NCI-H1417 treated with DMSO at 0.1 percent for 48 hours (cell line): ENCODE measurements at regions not wholly inside any gene's neighbourhood (a gene's known extent, or its start where the extent isn't known, plus 50 kb on each side); places are given as distances from the start of the nearest gene placed in this dataset.
"Not testable (repeated sequence)": the region's sequence is repeated elsewhere in the genome, so short reads cannot be mapped to it uniquely, and the experiment has no call there.

Source experiments
- DNase-seq: peaks from one replicate; lab custom pipeline; 2025; lab: John Stamatoyannopoulos, UW

GRCh38 chr18:60013148-60013547 is 113.4 kb downstream of the PMAIP1 start:
- DNase-seq = not testable (repeated sequence)

- DNase-seq = no peak
Observed at GRCh38 chr18:60010984-60011383, 111.2 kb downstream of the PMAIP1 start.

GRCh38 chr18:60010513-60010912 is 110.7 kb downstream of the PMAIP1 start:
- no peak for DNase-seq

- DNase-seq = no peak
Observed at GRCh38 chr18:60007661-60008060, 107.9 kb downstream of the PMAIP1 start.

GRCh38 chr18:60003610-60004185 is 103.9 kb downstream of the PMAIP1 start:
- DNase-seq = no peak

- DNase-seq = peak; percentile 60
Observed at GRCh38 chr18:59996370-59996966, 96.7 kb downstream of the PMAIP1 start.

- no peak for DNase-seq
Observed at GRCh38 chr18:59994357-59994756, 94.6 kb downstream of the PMAIP1 start.

GRCh38 chr18:59993560-59993959 is 93.8 kb downstream of the PMAIP1 start:
- no peak for DNase-seq

GRCh38 chr18:59990121-59990823 is 90.5 kb downstream of the PMAIP1 start:
- no peak for DNase-seq

- DNase-seq = peak; percentile 47
Observed at GRCh38 chr18:59988098-59988706, 88.4 kb downstream of the PMAIP1 start.

- DNase-seq = no peak
Observed at GRCh38 chr18:59987102-59987501, 87.3 kb downstream of the PMAIP1 start.

GRCh38 chr18:59986139-59986538 is 86.3 kb downstream of the PMAIP1 start:
- DNase-seq = no peak

- no peak for DNase-seq
Observed at GRCh38 chr18:59985289-59985688, 85.5 kb downstream of the PMAIP1 start.

GRCh38 chr18:59983506-59983905 is 83.7 kb downstream of the PMAIP1 start:
- no peak for DNase-seq

GRCh38 chr18:59980188-59980637 is 80.4 kb downstream of the PMAIP1 start:
- DNase-seq = no peak

GRCh38 chr18:59971871-59972428 is 72.2 kb downstream of the PMAIP1 start:
- no peak for DNase-seq

GRCh38 chr18:59971144-59971543 is 71.3 kb downstream of the PMAIP1 start:
- DNase-seq = not testable (repeated sequence)

- DNase-seq = not testable (repeated sequence)
Observed at GRCh38 chr18:59969477-59970028, 69.8 kb downstream of the PMAIP1 start.

- DNase-seq = no peak
Observed at GRCh38 chr18:59968583-59968982, 68.8 kb downstream of the PMAIP1 start.

- DNase-seq = no peak
Observed at GRCh38 chr18:59967878-59968277, 68.1 kb downstream of the PMAIP1 start.

GRCh38 chr18:59966913-59967312 is 67.1 kb downstream of the PMAIP1 start:
- no peak for DNase-seq

- no peak for DNase-seq
Observed at GRCh38 chr18:59963229-59963628, 63.4 kb downstream of the PMAIP1 start.
